SHP77 (cell line): ENCODE measurements at regions not wholly inside any gene's neighbourhood (a gene's known extent, or its start where the extent isn't known, plus 50 kb on each side); places are given as distances from the start of the nearest gene placed in this dataset.
A peak's percentile ranks its signal among the peaks of the same experiment; 100 is the strongest.

ENCODE experiments used
- DNase-seq, 2 experiments: peaks; one replicate each; lab custom pipeline; 2025; lab: John Stamatoyannopoulos, UW

DNA sequence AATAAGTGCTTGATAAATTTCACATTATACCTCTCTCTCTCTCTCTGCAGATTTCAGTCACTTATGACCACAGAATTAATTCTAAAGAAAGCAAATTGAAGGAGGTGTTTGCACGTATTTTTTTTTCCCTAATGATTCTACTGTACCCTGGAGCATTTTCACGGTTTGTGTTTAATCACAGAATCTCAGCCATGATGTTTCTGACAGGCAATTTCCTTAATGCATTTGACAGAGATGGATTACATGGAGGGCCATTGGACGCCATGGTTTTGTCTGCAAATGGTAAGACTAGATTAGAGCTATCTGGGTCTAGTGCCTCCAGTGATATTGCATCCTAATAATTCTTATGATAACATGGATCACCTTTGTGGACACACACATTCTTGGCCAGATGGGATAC lies 147.5 kb upstream of the RBFOX1 start:
- no peak for DNase-seq

DNA sequence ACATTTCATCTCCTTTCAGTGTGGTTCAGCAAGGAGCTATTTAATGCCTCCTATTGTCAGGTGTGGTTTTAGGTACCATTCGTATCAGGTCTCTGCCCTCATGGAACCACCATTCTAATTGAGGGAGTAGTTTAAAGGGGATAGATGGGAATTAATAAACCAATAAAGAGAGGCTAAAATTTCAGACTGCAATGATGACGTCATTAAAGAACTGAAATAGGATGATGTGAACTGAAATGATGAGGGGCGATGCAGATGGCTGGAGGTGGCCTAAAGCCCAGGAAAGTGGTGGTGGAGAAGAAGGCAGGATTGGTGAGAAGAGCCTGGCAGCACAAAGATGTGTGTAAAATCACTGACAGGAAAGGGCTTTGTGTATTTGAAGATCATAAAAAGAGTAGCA lies 148.9 kb upstream of the RBFOX1 start:
- DNase-seq: no peak

DNA sequence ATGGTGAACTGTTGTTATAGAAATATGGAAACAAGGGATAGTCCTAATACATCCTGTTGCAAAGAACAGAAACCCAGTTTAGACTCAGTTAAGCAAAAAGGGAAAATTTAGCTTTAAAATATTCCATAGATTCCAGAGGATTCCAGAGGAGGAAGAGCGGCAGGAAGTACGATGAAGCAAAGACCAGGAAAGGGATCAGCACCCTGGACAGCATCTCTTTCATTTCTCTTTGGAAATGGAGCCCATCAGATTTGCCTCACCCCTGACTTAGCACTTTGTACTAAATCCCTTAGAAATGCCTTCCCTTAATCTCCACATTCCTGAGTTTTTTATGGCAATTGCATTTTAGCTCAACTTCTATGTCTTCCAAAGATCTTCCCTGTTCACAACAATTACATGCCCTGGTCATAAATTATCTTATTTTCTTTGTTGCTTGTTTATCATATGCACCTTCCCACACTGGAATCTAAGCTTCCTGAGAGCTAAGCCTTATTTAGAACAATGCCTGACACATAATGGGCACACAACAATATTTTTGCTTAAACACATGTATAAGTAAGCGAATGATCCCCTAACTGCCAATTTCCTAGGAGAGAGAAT lies 150.0 kb upstream of the RBFOX1 start:
- no peak for DNase-seq

DNA sequence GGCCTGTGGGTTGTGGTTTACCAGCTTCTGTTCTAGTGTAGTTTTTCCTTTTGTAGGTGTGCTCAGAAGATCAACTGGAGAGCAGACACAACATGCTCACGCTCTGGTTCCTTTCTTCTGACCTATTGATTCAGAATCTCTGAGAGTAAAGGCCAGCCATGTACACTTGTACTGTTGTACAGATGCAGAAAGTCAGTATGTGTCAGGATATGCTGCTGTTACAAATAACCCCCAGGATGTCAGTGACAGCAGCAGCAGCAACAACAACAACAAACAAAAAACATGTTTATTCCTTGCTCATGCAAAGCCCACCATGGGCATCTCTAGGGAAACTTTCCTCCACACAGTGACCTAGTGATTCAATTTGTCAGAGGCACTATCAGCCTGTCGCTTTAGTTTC lies 154.8 kb upstream of the RBFOX1 start:
- no peak for DNase-seq

DNA sequence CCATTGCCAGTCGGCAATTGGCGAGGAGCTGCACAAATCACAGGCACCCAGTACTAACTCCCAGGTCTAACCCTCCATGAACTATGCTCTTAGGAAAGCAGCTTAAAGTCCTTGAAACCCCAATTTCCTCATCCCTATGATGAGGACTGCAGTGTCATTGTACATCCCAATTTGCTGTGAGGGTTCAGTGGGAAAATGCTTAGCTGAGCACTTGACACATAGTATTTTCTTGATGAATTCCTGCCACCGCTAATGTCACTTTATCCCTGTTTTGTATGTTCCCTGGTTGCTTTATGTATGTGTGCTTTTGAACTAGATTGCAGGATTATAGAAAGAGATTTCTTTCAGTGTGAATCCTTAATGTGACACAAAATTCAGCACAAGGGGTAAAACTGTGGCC lies 161.5 kb upstream of the RBFOX1 start:
- no peak for DNase-seq

DNA sequence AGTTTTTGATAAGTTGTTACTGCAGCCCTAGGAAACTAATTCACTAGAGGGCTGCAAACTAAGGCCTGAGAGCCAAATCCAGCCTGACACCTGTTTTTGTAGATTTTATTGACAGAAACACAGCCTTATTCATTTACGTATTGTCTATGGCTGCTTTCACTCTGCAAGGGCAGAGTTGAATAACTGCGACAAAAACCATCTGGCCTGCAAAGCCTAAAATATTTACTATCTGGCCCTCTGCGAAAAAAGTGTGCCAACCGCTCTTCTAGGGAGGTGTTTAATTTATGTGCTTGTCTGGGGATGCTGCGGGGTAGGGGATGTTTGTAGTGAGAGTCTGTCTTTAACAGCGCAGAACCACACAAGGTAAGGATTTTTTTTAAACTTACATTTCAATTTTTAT lies 165.0 kb upstream of the RBFOX1 start:
- DNase-seq: no peak

DNA sequence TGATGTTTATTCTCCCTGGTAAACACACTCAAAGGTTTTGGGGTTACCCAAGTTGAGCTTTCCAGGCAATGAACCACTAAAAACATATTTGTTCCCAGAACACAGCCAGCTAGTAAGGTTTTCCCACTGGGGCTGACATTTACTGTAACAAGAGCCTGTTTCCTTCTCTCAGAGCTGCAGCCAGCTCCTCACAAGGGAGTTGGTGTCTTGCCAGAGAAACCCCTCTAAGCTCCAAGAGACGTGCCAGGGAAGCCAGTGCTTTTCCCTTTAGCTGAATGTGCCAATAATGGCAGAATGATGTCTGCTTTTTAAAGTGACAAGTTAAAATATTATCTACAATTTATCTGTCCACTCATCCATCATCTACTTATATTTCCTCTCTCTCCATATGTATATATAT lies 170.8 kb upstream of the RBFOX1 start:
- DNase-seq: no peak

DNA sequence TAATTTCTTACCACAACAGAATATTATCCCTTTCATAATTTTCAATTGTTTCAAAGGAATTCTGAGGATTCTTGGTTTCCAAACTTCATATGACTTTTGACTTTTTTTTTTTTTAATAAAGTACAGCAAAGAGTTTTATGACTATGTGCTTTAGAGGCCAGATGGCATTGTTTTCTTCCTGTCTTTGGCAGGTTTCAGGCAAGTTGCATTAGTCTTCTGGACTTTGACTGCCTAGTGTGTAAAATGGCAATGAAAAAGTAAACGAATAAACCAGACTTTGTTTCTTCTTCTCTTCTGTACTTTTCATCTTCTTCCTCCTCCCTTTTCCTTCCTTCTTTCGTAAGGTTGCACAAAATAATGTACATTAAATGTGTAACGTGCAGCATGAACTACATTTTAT lies 172.6 kb upstream of the RBFOX1 start:
- DNase-seq: no peak

DNA sequence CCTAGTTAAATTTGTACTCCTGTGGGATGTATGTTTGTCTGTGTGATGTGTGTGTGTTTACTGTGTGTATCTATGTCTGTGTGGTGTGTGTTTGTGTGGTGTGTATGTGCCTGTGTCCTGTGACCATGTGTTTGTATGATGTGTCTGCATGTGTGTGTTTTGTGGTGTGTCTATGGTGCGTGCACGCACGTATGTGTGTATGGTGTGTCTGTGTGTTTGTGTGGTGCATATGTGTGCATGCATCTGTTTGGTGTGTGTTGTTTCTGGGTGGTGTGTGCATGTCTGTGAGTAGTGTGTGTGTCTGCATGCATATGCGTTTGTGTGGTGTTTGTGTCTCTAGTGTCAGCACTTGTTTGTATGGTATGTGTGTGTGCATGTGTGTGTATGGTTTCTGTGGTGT lies 174.2 kb upstream of the RBFOX1 start:
- DNase-seq: no peak

DNA sequence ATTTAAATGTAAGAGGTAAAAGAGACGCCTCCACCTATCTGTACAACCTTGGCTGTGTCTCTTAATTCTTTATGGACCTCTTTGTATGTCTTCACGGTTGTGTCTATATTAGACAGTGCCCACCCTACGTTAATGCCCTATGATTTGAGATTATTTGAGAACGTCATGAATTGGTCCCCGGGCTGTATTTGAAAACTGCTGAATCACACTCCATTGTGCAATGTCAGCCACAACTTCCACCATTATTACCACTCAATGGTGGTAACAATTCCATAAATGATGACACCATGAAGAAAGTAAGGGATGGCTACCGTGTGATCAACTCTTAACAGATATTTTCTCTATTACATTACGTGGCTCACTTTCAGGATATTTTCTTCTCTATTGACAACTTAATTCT lies 182.4 kb upstream of the RBFOX1 start:
- DNase-seq: no peak

DNA sequence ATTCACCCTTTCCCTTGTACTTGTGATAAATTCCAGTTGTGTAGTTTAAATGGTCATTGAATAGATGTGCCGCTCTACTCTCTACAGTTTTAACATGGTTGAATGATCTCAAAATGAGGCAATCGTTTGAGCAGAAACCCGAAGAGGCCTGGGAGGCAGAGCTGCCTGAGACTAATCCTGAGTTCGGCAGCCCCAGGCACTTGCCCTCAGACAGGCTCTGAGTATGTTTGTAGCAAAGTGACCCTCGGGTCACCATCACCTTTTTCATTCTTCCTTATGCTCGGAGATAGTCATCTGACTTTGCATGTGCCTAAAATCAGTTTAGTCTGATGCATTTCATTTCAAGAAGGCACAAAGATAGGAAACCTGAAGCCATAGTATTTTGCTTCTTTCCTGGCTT lies 184.0 kb upstream of the RBFOX1 start:
- no peak for DNase-seq

DNA sequence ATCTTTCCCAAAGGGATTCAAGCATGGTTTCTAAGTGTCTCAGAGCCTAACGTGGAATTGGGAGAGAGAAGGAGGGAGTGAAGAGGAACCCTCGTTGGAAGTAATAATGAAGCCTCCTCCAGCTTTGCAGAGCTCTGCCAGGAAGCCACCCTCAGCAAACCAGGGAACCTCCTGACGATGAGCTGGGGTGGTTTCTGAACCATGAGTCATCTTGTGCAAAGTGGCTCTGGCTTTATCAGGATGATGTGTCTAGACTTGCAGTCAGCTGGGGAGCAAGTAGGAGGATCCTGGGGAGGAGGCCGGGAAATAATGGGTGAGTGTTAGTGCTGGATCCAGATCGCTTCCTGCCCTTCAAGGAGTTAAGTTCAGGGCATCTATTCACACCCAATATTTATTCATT lies 191.7 kb upstream of the RBFOX1 start:
- DNase-seq: no peak

DNA sequence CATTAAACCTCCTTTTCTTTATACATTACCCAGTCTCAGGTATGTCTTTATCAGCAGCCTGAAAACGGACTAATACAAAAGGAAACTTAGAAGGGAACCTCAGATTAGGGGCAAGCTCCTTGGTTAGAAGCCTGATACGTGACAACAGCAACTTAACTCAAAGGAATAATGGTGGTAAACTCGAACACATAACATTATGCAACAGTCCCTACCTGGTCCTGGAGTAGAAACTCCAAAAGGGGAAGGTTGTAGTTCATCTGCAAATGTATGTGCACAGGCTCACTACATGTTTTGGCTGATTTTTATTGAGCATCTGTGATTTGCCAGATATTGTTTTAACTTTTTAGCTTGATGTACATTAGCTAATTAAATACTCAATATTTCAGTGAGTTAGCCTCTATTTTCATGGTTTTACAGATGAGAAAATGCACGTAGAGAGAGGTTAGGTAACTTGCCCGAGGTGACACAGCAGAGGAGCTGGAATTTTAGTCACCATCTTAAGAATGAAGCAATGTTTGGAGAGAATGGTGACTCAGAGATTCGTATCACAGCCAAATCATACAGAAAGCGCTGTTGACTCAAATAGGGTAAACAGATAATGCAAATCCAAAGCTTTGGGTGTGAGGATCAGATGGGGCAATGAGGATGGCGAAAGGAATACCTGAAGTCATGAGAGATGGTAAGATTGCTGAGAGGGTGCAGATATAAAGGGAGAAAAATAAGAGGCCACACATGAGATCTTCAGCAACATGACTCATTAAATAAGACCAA lies 194.9 kb upstream of the RBFOX1 start:
- DNase-seq: peak in 1 of 2 experiments; percentile 2

DNA sequence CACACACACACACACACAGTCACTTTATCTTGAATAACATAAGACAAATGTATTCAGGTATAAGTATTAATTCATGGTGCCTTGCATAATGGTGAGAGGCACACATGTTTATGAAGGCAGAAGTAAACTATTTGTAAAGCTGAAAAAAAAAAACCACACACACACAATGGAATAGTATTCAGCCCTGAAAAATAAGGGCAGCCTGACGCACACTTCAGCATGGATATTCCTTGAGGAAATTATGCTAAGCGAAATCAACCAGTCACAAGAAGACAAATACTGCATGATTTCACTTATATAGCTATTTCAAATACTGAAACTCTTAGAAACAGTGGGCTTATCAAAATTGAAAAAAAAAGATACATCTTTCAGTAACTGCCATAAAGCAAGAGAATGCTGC lies 200.2 kb upstream of the RBFOX1 start:
- no peak for DNase-seq

DNA sequence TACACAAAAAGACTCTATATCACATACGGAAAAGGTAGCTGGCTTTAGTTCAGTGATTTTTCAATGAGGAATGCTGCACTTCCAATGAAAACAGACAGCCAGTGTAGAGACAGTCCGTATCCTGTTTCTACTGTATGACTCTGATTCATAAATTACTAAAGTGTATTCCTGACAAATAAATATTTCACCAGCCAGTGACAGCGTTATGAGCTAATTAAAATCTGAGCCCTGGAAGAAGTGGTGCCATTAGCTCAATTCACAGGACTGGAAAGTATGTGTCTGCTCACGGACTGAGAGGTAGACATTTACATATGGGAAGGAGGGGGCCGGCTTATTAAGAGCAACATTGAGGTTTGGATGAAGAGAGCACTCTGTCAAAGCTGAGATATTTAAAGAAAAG lies 207.9 kb upstream of the RBFOX1 start:
- no peak for DNase-seq

DNA sequence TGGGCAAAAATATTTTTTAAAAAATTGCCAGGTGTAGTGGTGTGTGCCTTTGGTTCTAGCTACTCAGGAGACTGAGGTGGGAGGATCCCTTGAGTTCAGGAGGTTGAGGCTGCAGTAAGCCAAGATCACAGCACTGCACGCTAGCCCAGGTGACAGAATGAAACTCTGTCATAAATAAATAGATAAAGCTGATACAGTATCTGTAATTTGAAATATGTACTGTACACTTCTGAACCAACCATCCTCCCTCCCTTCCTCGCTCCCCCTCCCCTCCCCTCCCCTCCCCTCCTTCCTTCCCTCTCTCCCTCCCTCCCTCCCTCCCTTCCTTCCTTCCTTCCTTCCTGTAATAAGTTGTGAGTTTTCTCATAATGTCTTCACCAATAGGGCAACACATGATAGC lies 208.4 kb upstream of the RBFOX1 start:
- DNase-seq: no peak

DNA sequence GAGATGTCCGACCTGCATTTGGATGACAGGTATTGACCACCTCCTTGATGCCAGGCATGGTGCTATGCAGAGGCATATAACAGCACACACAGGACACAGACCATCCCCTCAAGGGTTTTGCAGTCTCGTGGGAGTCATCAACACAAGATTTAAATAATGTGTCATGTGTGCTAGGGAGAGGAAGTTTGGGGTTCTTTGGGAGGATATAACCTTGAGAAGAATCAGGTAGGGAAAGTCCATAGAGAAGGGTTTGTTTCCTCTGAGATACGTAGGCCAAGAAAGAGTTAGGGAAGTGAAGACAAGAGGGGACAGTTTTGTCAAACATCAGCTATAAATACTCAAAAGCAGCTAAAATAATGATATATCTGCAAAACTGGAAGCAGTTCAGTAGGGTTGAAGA lies 215.9 kb upstream of the RBFOX1 start:
- no peak for DNase-seq

DNA sequence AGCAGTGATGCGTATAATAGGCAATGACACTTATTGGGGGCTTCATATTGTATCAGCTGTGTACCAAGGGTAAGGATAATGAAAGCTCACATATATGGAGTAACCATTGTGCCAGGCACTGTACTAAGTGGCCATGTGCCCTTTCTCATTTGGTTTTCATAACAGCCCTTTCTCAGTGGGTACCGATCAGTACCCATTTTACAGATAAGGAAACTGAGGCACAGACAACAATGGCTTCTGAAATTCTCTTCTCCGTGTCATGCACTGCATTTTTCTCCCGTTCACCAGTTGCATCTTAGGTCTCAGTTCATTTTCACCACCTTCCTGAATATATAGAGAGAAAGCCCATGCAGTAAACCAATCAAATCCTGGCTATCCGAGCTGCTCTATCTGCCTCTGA lies 216.7 kb upstream of the RBFOX1 start:
- no peak for DNase-seq

DNA sequence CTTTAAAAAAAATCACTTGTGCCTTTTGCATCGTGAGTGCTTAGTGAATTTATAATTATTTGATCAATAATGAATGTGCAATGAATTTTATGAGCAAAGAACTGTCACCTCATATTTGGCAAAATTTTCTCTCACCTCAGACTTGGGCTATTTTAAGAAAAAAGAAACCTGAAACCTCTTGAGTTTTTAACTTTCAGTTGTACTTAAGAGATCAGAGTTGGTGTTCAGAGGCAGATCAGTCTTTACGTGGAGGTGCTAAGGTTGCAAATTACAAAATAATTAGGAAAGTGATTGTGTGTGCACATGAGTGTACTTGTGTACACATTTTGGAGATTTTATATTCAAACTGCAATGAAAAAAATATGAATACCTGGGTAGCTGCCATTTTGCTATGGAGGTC lies 218.7 kb upstream of the RBFOX1 start:
- DNase-seq: no peak

DNA sequence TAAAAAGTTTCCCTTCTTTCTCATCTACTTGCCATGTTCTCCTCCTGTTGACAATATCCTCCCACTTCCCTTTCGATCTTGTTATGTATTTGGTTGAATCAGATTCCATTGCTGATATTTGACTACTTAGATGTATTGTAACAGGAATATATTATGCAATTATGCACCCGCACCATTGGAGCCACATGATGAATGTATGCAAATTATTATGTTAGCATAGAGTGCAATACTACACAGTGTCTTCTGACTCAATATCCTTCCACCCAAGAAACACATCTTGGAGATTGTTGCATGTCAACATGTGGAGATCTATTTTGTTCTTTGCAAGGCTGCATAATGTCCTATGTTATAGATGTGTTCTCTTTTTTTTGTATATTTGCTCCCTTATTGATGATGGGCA lies 219.2 kb upstream of the RBFOX1 start:
- no peak for DNase-seq

DNA sequence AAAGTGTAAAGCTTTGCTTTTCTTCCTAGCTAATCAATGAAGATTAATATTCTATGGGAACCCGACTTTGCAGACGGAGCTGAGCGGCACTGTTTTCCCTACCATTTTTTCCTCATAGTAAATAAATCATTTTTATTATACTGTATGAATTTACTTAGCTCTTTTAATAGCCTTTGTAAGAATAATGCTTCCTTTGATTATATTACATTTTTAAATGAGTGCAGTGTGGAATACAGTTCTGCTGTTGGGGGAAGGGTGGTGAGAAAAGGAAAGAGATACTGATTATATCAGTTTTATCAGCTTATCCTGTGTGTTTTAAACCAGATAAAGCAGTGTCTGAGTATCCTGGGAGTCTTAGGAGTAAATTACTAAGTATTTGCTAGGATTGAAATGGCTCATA lies 221.4 kb upstream of the RBFOX1 start:
- DNase-seq: no peak

DNA sequence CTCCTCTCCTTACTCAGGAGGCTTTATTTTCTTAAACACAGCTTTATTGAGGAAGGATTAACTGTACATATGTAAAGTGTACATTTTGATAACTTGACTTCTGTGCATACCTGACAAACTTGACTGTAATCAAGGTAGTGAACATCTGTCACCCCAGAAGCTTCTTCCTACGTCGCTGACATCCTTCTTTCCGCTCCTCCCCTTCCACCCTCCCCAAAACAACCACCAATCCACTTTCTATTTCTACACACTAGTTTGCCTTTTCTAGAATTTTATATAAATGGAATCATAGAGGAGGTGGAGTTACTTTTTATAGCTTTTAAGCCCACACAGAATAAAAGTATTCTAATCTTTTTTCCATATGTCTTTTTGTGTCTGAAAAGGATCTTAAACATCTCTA lies 225.2 kb upstream of the RBFOX1 start:
- no peak for DNase-seq

DNA sequence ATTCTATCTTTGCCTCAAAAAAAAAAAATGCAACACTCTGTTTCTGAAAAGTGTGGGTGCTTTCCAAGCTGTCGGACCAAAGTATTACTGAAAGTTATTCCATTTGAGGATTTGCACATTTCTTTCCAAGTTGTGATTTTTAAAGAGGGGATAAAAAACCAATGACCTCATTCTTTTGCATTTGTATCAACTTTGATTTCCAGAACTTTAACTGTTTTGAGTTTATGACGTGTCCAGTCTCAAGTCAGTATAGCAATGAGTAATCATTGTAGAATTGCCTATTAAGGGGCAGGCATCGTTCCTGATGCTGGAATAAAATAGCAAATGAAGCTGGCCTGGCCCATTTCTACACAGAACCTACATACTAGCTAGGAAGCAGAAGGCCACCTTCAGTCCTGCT lies 229.6 kb upstream of the RBFOX1 start:
- DNase-seq: no peak

DNA sequence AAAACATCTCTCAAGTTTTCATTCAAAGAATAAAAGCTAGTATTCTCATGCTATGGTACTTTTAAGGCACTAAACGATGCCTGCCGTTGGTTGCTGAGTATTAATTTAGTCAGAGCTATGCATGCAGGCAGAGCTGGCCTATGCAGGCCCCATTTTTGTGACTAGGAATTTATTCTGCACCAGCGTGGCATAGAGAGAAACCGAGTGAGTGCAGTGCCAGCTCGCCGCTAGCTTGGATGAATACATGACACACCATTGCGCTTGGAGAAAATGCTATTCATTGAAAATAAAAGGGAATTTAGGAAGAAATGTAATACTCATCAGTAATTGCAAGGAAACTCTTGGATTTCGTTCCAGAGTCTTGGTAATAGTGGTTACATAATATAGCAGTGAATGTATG lies 231.6 kb upstream of the RBFOX1 start:
- no peak for DNase-seq
